ENCODE measurements at regions not wholly inside any gene's neighbourhood (a gene's known extent, or its start where the extent isn't known, plus 50 kb on each side); places are given as distances from the start of the nearest gene placed in this dataset.

- no peaks in the 10 kb centered on the region for H3K27me3 Mint-ChIP-seq (ENCODE audit: low read depth, poor library complexity)
- DNase-seq: no peak
- H3K9me3 Mint-ChIP-seq: peaks cover under 1% of the 10 kb centered on the region
- no peak for TF ChIP-seq CTCF (IDR thresholded peaks at IDR 0.05)
- H3K4me3 Mint-ChIP-seq: no peak overlapping the region
- H3K36me3 Mint-ChIP-seq (ENCODE audit: low read depth): no peaks in the 10 kb centered on the region
- H3K4me1 Mint-ChIP-seq: peaks cover 70% of the 10 kb centered on the region
- H3K27ac Mint-ChIP-seq: no peak overlapping the region
These were observed 136.8 kb upstream of the FMN2 start for GRCh38 chr1:239954836-239955235.

GRCh38 chr1:239955431-239955830 is 136.3 kb upstream of the FMN2 start:
- no peak for TF ChIP-seq CTCF (IDR thresholded peaks at IDR 0.05)
- no peak for DNase-seq
- no peaks in the 10 kb centered on the region for H3K36me3 Mint-ChIP-seq (ENCODE audit: low read depth)
- H3K9me3 Mint-ChIP-seq: peaks cover 4% of the 10 kb centered on the region
- no peak overlapping the region for H3K27ac Mint-ChIP-seq
- H3K27me3 Mint-ChIP-seq (ENCODE audit: low read depth, poor library complexity): no peaks in the 10 kb centered on the region
- no peak overlapping the region for H3K4me3 Mint-ChIP-seq
- peaks cover 76% of the 10 kb centered on the region for H3K4me1 Mint-ChIP-seq

GRCh38 chr1:239956263-239956662 is 135.4 kb upstream of the FMN2 start:
- Mint-ChIP-seq H3K36me3 (ENCODE audit: low read depth) (no peaks in the 10 kb centered on the region), H3K9me3 (peaks cover 4% of the 10 kb centered on the region), H3K4me3 (no peak overlapping the region), H3K27me3 (ENCODE audit: low read depth, poor library complexity) (no peaks in the 10 kb centered on the region), H3K27ac (peak overlapping the region; percentile 91), H3K4me1 (peaks cover 83% of the 10 kb centered on the region)
- peak; percentile 54 for DNase-seq
- TF ChIP-seq CTCF (IDR thresholded peaks at IDR 0.05): no peak

- H3K36me3 Mint-ChIP-seq (ENCODE audit: low read depth): no peaks in the 10 kb centered on the region
- DNase-seq: no peak
- no peak for TF ChIP-seq CTCF (IDR thresholded peaks at IDR 0.05)
- H3K9me3 Mint-ChIP-seq: peaks cover 4% of the 10 kb centered on the region
- no peak overlapping the region for H3K4me3 Mint-ChIP-seq
- H3K27ac Mint-ChIP-seq: no peak overlapping the region
- peaks cover 75% of the 10 kb centered on the region for H3K4me1 Mint-ChIP-seq
- H3K27me3 Mint-ChIP-seq (ENCODE audit: low read depth, poor library complexity): no peaks in the 10 kb centered on the region
These were observed 133.6 kb upstream of the FMN2 start for GRCh38 chr1:239958063-239958462.

- peaks cover 4% of the 10 kb centered on the region for H3K9me3 Mint-ChIP-seq
- no peaks in the 10 kb centered on the region for H3K27me3 Mint-ChIP-seq (ENCODE audit: low read depth, poor library complexity)
- DNase-seq: no peak
- TF ChIP-seq CTCF (IDR thresholded peaks at IDR 0.05): no peak
- H3K27ac Mint-ChIP-seq: no peak overlapping the region
- H3K36me3 Mint-ChIP-seq (ENCODE audit: low read depth): no peaks in the 10 kb centered on the region
- H3K4me3 Mint-ChIP-seq: no peak overlapping the region
- peaks cover 77% of the 10 kb centered on the region for H3K4me1 Mint-ChIP-seq
These were observed 131.3 kb upstream of the FMN2 start for GRCh38 chr1:239960366-239960765.

GRCh38 chr1:239963856-239964255 is 127.8 kb upstream of the FMN2 start:
- no peak for TF ChIP-seq CTCF (IDR thresholded peaks at IDR 0.05)
- H3K9me3 Mint-ChIP-seq: peaks cover 10% of the 10 kb centered on the region
- peaks cover 42% of the 10 kb centered on the region for H3K4me1 Mint-ChIP-seq
- no peaks in the 10 kb centered on the region for H3K27me3 Mint-ChIP-seq (ENCODE audit: low read depth, poor library complexity)
- peaks cover 4% of the 10 kb centered on the region for H3K36me3 Mint-ChIP-seq (ENCODE audit: low read depth)
- DNase-seq: no peak
- H3K27ac Mint-ChIP-seq: peak overlapping the region; percentile 76
- H3K4me3 Mint-ChIP-seq: no peak overlapping the region

Data from nephron progenitor cell (in vitro differentiated cells).